ENCODE measurements at regions not wholly inside any gene's neighbourhood (a gene's known extent, or its start where the extent isn't known, plus 50 kb on each side); places are given as distances from the start of the nearest gene placed in this dataset.

- TF ChIP-seq POLR2AphosphoS5 (IDR thresholded peaks at IDR 0.05) (no peak), CTCF (IDR thresholded peaks at IDR 0.05) (no peak)
Measured at GRCh38 chr2:120685066-120685973, 50.3 kb upstream of the GLI2 start.
